Endodermal cell (in vitro differentiated cells): ENCODE measurements at regions not wholly inside any gene's neighbourhood (a gene's known extent, or its start where the extent isn't known, plus 50 kb on each side); places are given as distances from the start of the nearest gene placed in this dataset.

Source experiments
- DNase-seq: peaks from one replicate; pipeline ENCODE4 v3.0.0-alpha.2; 2017
- H3K27ac ChIP-seq: 2 replicates; pipeline ENCODE4 v1.5.1; 2013; ENCODE audit warnings: mild to moderate bottlenecking, low read depth, low read length, moderate library complexity
- H3K27me3 ChIP-seq: 2 replicates; pipeline ENCODE4 v1.6.1; 2013; ENCODE audit warnings: mild to moderate bottlenecking, low read length, moderate library complexity; ENCODE audit not compliant: insufficient read depth, control insufficient read depth, poor library complexity, severe bottlenecking
- H3K36me3 ChIP-seq: 2 replicates; pipeline ENCODE4 v1.7.0; 2013; ENCODE audit warnings: mild to moderate bottlenecking, low read length, moderate library complexity; ENCODE audit not compliant: control insufficient read depth, insufficient read depth
- H3K4me1 ChIP-seq: one replicate; pipeline ENCODE4 v1.7.0; 2013; ENCODE audit warnings: low read length; ENCODE audit not compliant: control insufficient read depth, insufficient read depth
- H3K4me3 ChIP-seq: 2 replicates; pipeline ENCODE4 v1.5.1; 2013; ENCODE audit warnings: mild to moderate bottlenecking, low read length, moderate library complexity
- H3K9ac ChIP-seq: 2 replicates; pipeline ENCODE4 v1.6.1; 2013; ENCODE audit warnings: mild to moderate bottlenecking, low read length, moderate library complexity; ENCODE audit not compliant: poor library complexity, severe bottlenecking; ENCODE audit errors: extremely low read depth
- H3K9me3 ChIP-seq: 2 replicates; pipeline ENCODE4 v1.6.1; 2013; ENCODE audit warnings: mild to moderate bottlenecking, low read length, moderate library complexity; ENCODE audit not compliant: control insufficient read depth
- H3K27ac Mint-ChIP-seq: 2 replicates; pipeline ENCODE4 v1.8.0; 2020; ENCODE audit warnings: mixed read lengths
- H3K27me3 Mint-ChIP-seq: 2 replicates; pipeline ENCODE4 v1.8.0; 2021; ENCODE audit warnings: mild to moderate bottlenecking, mixed read lengths; ENCODE audit not compliant: insufficient read depth
- H3K36me3 Mint-ChIP-seq: 2 replicates; pipeline ENCODE4 v1.8.0; 2020; ENCODE audit warnings: low read depth, mixed read lengths
- H3K4me1 Mint-ChIP-seq: 2 replicates; pipeline ENCODE4 v1.8.0; 2020; ENCODE audit warnings: mixed read lengths
- H3K4me3 Mint-ChIP-seq: 2 replicates; pipeline ENCODE4 v1.8.0; 2020; ENCODE audit warnings: mild to moderate bottlenecking, moderate library complexity, mixed read lengths
- H3K9me3 Mint-ChIP-seq: 2 replicates; pipeline ENCODE4 v1.8.0; 2020; ENCODE audit warnings: mild to moderate bottlenecking, mixed read lengths
- WGBS, 2 experiments: methylation state at CpG; one replicate each; pipeline versions ENCODE4 v1.1.5 to v1.1.7; 2013; ENCODE audit warnings: missing lambda C conversion rate in 2 of 2, mixed read lengths in 1 of 2; ENCODE audit not compliant: insufficient coverage in 1 of 2, insufficient read length in 1 of 2; 5-methylcytosine and 5-hydroxymethylcytosine counted together
- TF ChIP-seq, protein P1 (sequence below): fragments of 200-600 bp; sonication (generic); conservative IDR thresholded peaks from 2 replicates; pipeline ENCODE4 v1.5.0; 2021; ENCODE audit warnings: antibody characterized with exemption, mild to moderate bottlenecking

DNA sequence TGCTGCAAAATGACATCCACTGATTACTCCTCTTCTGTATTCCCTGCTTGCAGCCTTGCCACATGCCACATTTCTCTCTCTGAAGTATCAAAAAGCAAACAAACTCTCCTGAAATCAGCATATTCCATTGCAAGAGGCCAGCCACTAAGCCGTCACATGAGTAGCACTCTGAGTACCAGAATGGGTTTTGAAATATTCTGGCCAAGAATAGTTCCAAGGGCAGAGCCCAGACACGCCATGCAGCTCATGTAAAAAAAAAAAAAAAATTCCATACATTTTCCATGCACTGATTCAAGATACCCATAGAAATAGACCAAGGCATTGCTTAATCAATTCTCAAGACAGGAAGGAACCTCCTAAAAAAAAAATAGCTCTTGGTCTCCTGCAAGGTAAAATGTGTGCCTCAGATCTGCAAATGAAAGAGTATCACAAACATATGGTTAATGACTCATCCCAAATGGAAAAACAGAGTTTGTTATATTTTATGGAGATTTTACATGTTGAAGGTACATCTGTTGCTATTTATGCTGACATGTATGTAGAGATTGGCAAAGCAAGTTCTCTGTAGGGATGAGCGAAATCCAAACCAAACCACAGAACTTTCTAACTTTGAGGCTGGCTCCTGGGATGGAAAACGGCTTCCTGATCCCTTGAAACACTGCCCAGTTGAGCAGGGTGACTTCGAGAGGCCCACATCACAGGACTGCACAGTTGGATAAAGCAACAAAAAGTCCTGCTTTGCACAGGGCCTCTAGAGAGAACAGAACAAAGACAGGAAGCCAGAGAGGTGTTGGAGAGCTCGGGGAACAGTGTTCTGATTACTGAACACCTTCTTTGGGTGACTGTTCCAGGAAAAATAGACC is 346.2 kb downstream of the ZNF521 start:
- H3K4me1 ChIP-seq = no peaks in the 10 kb centered on the region
- H3K36me3 Mint-ChIP-seq = peaks cover 4% of the 10 kb centered on the region
- peaks cover 9% of the 10 kb centered on the region for H3K9me3 ChIP-seq
- H3K4me1 Mint-ChIP-seq = peaks cover 9% of the 10 kb centered on the region
- H3K9ac ChIP-seq = no peak overlapping the region
- no peak overlapping the region for H3K4me3 Mint-ChIP-seq
- no peaks in the 10 kb centered on the region for H3K27me3 Mint-ChIP-seq
- no peaks in the 10 kb centered on the region for H3K36me3 ChIP-seq
- no peak for DNase-seq
- TF ChIP-seq, protein P1, sequence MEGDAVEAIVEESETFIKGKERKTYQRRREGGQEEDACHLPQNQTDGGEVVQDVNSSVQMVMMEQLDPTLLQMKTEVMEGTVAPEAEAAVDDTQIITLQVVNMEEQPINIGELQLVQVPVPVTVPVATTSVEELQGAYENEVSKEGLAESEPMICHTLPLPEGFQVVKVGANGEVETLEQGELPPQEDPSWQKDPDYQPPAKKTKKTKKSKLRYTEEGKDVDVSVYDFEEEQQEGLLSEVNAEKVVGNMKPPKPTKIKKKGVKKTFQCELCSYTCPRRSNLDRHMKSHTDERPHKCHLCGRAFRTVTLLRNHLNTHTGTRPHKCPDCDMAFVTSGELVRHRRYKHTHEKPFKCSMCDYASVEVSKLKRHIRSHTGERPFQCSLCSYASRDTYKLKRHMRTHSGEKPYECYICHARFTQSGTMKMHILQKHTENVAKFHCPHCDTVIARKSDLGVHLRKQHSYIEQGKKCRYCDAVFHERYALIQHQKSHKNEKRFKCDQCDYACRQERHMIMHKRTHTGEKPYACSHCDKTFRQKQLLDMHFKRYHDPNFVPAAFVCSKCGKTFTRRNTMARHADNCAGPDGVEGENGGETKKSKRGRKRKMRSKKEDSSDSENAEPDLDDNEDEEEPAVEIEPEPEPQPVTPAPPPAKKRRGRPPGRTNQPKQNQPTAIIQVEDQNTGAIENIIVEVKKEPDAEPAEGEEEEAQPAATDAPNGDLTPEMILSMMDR = no peak
- H3K9me3 Mint-ChIP-seq = peaks cover 18% of the 10 kb centered on the region
- H3K27ac Mint-ChIP-seq = no peak overlapping the region
- no peak overlapping the region for H3K4me3 ChIP-seq
- WGBS, 2 experiments = 77 to 88% methylated on average over 2 to 6 of the region's 6 CpGs
- no peak overlapping the region for H3K27ac ChIP-seq
- H3K27me3 ChIP-seq = no peaks in the 10 kb centered on the region

DNA sequence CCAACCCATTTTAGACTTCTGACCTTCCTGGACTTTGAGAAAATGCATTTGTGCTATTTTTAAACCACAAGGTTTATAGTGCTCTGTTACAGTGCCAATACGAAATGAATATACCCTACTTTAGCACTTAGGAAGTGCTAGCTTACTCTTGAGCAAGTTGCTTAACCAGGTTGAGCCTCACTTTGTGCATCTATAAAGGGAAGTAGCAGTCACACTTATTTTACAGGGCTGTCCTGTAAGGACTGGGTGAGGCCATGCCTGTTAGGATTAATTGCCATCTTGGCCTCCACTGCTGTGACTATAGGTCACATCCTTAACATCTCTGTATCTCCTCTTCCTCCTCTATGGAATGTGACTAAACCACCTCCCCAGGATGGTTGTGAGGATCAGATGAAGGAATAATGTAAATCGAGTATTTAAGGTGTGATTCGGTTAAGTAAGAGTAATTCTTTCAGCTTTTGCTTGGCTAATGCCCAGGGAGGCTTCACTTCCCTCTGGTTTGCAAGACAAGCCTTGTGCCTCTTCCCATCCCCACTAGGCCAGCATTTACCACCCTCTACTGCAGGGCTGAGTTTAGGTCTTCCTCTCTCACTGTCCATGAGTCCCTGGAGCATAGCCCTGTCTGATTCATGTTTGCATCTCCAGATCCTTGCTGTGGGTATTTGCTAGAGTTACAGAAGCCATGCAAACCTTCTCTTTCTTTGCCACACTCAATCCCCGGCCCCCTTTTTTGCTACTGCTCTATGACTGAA is 341.2 kb downstream of the ZNF521 start:
- H3K4me3 Mint-ChIP-seq = no peak overlapping the region
- Histone ChIP-seq H3K4me3 (no peak overlapping the region), H3K27ac (no peak overlapping the region), H3K9me3 (peaks cover 15% of the 10 kb centered on the region), H3K4me1 (no peaks in the 10 kb centered on the region), H3K36me3 (no peaks in the 10 kb centered on the region), H3K27me3 (no peaks in the 10 kb centered on the region), H3K9ac (no peak overlapping the region)
- 89 to 100% methylated on average over 2 to 4 of the region's 4 CpGs for WGBS, 2 experiments
- H3K4me1 Mint-ChIP-seq = peaks cover 1% of the 10 kb centered on the region
- peaks cover 21% of the 10 kb centered on the region for H3K9me3 Mint-ChIP-seq
- TF ChIP-seq, protein P1 = no peak
- no peak for DNase-seq
- H3K27me3 Mint-ChIP-seq = peaks cover 4% of the 10 kb centered on the region
- peaks cover 6% of the 10 kb centered on the region for H3K36me3 Mint-ChIP-seq
- H3K27ac Mint-ChIP-seq = no peak overlapping the region
